ENCODE measurements at regions not wholly inside any gene's neighbourhood (a gene's known extent, or its start where the extent isn't known, plus 50 kb on each side); places are given as distances from the start of the nearest gene placed in this dataset.

DNA sequence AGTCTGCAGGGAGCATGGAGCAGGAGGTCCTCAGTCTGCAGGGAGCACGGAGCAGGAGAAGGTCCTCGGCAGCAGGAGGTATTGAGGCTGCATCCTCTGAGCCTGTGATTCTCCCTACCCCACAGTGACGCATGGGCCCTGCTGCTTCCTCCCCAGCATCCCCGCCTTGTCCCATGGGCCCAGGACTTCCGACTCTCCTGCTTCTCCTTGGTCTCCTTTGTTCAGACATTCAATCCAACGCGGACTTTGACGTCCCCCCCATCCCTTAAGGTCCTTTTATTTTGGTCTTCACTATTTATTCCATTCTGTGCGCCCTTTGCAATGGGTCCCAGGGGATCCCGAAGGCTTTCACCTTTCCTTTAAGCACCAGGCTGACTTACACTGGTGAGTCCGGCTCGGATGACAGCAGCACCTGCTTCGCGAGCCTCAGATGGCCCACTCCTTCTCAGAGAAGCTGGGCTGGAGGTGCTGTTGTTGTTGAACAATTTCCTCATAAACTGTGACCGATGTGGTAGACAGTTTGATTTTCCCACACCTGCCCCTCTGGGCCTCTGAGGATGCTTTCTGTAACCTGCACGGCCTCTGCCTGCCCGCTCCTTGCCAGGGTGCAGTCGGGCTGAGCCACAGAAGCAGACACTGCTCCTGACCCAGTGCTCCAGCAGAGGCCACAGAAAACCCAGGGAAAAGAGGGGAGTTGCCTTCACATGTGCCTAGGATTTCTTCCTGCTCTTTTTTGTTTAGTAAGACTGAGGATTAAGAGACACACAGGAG, 407.2 kb upstream of the SHH start:
- DNase-seq (no peak), ATAC-seq (no peak)
- intact Hi-C loops (cut with micrococcal nuclease), result no loop called here

GRCh38 chr7:156218544-156219306, 406.5 kb upstream of the SHH start:
- ATAC-seq (no peak), DNase-seq (no peak)
- intact Hi-C loops (cut with micrococcal nuclease), result no loop called here

DNA sequence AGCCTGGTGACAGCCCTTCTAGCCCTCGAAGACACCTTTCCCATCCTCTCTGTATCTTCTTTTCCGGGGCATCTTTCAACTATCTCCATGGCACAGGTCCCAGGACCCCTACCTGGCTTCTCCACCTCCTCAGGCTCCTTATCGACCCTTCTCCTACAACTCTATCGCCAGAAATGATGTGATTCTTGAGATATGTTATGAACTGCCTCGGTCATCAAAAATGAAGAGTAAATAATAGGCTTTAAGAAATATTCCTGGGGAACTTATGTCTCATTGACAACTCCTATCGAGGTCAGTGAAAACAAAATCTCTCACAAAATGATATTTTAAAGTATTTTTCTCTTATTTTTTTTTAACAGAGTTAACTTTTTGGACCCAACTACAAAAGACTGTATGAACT, 405.5 kb upstream of the SHH start:
- ATAC-seq (no peak), DNase-seq (no peak)
- intact Hi-C loops (cut with micrococcal nuclease), result no loop called here

DNA sequence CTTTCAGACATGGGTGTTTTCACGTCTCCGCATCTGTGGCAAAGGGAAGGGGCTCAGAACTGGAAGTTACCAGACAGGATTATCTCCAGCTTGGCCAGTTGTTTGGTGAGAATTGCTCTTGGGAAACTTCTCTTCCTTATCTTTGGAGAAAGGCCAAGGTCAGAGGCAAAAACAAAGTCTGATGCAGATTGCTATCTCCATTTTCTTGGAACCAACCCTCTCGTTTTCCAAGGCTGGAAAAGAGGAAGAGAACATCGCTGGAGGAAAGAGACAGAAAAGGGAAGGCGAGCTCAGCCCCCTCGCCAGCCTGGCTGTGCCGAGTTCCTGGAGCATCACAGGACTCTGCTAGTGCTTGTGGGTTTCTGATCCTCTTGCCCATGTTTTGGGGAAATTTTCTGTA, 396.8 kb upstream of the SHH start:
- DNase-seq, result no peak
- ATAC-seq, result no peak

DNA sequence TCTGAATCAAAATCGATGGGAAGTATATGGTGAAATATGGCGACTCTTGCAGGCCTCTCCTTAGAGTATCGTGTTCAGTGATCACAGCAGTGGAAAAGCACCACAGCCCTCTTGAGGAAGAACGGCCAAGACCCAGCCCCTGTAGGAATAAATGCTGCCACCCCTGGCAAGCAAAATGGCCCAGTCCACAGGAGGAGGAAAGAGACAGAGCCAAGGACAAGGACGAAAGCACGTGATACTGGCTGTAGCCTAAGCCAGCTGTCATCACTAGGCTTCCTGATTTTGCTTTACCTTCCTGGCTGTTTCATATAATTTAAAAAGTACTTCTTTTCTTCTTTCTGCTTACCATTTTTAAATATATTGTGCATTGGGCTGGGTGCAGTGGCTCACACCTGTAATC, 395.0 kb upstream of the SHH start:
- DNase-seq (no peak), ATAC-seq (no peak)
- intact Hi-C loops (cut with micrococcal nuclease), result no loop called here

More for the DNA sequence above, 396.8 kb upstream of the SHH start:
- intact Hi-C loops (cut with micrococcal nuclease), result no loop called here

GRCh38 chr7:156206174-156206573, 393.9 kb upstream of the SHH start:
- no peak for DNase-seq
- intact Hi-C loops (cut with micrococcal nuclease), result no loop called here
- no peak for ATAC-seq

DNA sequence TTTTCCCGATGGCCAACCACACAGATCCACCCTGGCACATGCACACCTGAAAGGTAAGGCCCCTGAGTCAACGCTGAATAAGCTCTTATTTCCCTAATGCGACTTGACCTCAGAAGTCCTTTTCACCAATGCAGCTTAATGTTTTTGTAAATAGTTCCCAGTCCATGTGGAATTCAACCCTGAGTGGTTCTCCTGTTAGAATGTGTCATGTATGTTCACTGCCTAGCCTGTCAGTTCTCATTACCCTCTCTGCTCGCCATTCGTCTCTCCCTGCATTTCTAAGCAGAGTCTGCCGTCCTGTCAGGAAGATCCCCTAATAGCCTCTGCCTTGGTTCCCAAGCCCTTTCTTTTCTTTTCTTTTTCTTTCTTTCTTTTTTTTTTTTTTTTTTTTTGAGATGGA, 392.6 kb upstream of the SHH start:
- intact Hi-C loops (cut with micrococcal nuclease), result no loop called here
- DNase-seq (no peak), ATAC-seq (no peak)

GRCh38 chr7:156203923-156204322, 391.7 kb upstream of the SHH start:
- no peak for ATAC-seq
- intact Hi-C loops (cut with micrococcal nuclease), result no loop called here
- no peak for DNase-seq

GRCh38 chr7:156198277-156198676, 386.0 kb upstream of the SHH start:
- DNase-seq, result no peak

DNA sequence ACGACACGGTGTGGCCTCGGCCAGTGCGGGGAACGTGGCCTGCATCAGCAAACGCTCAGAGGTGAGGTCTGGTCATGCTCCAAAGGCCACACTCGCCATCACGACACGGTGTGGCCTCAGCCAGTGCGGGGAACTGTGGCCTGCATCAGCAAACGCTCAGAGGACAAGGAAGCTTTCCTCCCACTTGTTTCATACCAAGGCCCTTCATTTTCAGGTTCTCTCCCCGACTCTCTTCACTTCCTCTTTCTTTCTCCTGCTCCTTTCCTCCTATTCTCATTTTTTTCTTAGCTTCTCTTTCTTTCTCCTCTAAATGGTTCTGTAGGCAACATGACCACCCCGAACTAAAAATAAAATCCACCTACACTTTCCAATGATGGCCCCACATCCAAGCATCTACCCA, 384.4 kb upstream of the SHH start:
- no peak for ATAC-seq
- DNase-seq, result no peak
- intact Hi-C loops (cut with micrococcal nuclease), result no loop called here

More at GRCh38 chr7:156198277-156198676, 386.0 kb upstream of the SHH start:
- intact Hi-C loops (cut with micrococcal nuclease), result no loop called here
- ATAC-seq, result no peak

GRCh38 chr7:156195276-156195675, 383.0 kb upstream of the SHH start:
- intact Hi-C loops (cut with micrococcal nuclease), result no loop called here
- DNase-seq (no peak), ATAC-seq (no peak)

DNA sequence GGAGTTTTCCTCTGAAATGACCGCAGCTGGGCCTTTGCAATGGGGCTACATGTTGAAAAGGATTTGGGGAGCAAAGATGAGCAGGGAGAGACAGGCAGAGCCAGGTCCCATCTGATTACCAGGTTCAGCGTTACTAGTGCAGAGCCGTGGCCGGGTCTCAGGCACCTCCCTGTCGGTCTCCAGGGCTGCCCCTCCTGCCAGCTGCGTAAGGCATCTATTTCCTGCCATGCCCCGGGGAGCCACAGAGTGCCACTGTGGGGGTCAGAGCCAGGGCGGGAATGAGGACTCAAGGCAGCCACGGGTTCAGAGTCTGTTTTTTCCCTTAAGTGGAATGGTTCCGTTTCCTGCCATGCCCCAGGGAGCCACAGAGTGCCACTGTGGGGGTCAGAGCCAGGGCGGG, 382.6 kb upstream of the SHH start:
- ATAC-seq, result no peak
- DNase-seq, result no peak
- intact Hi-C loops (cut with micrococcal nuclease), result no loop called here

GRCh38 chr7:156192921-156193320, 380.7 kb upstream of the SHH start:
- ATAC-seq (no peak), DNase-seq (no peak)
- intact Hi-C loops (cut with micrococcal nuclease), result no loop called here

DNA sequence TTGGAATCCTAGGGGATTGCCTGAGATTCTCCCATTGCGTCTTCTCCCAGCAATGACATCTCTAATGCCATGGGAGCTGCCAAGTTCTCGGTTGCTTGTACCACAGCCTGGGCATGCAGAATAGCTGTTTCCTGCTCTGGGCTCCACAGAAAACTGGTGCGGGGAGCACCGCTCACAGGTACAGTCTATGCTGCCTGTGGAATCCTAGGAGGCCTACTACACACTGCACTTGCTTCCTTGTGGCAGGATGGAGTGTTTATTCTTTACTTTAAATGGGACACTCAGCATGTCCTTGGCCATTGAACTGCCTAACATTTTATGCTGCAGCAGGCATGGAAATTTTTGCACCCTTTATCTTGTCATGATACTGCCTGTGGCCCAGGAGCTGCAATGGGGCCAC, 378.8 kb upstream of the SHH start:
- intact Hi-C loops (cut with micrococcal nuclease), result no loop called here
- DNase-seq (no peak), ATAC-seq (no peak)

GRCh38 chr7:156185076-156185475, 372.8 kb upstream of the SHH start:
- DNase-seq (no peak), ATAC-seq (no peak)
- intact Hi-C loops (cut with micrococcal nuclease), result no loop called here

GRCh38 chr7:156184164-156184563, 371.9 kb upstream of the SHH start:
- ATAC-seq (no peak), DNase-seq (no peak)
- intact Hi-C loops (cut with micrococcal nuclease), result no loop called here

DNA sequence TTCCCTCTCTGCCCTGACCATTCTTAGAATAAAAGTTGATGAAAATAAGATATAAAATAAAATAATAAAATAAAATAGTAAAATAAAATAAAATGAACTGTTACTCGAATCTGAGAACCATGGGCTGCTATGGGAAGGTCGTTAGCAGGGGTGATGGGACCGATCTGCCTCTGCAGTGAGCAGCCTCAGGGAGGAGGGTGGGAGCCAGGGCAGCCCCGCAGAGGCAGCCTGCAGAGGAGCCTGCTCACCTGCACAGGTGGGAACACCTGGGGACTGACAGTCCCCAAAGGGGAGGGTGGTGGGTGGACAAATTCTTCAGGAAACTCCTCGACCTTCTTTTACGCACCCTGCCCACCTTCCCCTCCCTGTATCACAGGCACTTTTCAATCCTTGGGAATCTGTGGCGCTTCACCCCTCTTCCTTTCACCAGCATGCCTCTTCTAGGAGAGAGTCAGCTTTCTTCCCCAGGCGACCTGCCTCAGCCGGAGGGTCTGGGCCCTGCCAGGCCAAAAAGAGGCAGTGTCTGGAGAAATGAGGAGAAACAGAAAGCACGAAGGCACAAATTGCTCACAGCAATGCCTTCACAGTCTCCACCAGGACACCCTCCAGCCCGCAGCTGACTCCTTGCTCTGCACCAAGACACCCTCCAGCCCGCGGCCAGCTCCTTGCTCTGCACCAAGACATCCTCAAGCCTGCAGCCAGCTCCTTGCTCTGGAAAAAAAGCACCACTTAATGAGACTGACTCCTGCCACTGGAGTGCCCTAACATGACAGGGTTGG, 368.4 kb upstream of the SHH start:
- intact Hi-C loops (cut with micrococcal nuclease), result no loop called here
- ATAC-seq (no peak), DNase-seq (no peak)

- no peak for ATAC-seq
- no peak for DNase-seq
- intact Hi-C loops (cut with micrococcal nuclease), result no loop called here
Measured at GRCh38 chr7:156179872-156180390, 367.7 kb upstream of the SHH start.

DNA sequence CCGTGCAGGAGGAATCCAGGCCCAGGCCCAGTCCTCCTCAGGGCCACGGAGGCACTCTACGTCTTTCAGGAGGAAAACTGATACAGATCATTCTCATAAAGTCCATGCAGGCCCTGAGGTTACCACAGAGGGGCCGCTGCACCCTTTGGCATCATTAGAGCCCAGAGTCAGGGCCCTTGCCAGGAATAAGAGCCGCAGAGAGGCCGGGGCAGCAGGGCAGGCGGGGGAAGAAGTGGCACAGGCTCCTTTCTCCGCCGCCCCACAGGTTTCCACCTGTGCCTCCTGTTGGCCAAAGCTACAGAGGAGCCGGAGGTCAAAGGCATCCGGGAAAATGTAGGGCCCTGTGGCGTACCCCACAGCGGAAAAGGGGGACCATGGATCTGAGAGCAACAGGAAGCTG, 366.6 kb upstream of the SHH start:
- ATAC-seq (no peak), DNase-seq (no peak)
- intact Hi-C loops (cut with micrococcal nuclease), result no loop called here

DNA sequence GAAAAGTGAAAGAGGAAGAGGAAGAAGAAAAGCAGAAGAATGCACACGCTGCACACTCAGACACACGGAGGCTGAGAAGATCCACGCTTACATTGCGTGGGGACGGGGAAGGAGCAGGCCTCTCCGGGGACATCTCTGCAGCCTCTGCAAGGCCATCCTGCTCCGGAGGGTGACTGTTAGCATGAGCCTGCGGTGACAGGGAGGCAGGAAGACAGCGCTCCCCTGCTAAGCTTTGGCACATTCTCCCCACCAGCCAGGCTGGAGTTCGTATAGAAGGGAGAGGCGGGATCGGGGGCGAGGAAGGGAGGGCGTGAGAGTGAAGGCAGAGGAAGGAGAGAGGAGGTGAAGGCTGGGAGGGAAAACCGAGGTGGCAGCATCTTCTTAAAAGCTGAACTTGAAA, 366.0 kb upstream of the SHH start:
- DNase-seq, result no peak
- no peak for ATAC-seq
- intact Hi-C loops (cut with micrococcal nuclease), result no loop called here

Data from left ventricle myocardium superior (tissue), 1 donor.